MM.1S (cell line): ENCODE measurements at regions not wholly inside any gene's neighbourhood (a gene's known extent, or its start where the extent isn't known, plus 50 kb on each side); places are given as distances from the start of the nearest gene placed in this dataset.
"Not testable (repeated sequence)": the region's sequence is repeated elsewhere in the genome, so short reads cannot be mapped to it uniquely, and the experiment has no call there.

ENCODE experiments used
- DNase-seq: peaks from one replicate; pipeline ENCODE4 v3.0.0-alpha.2; 2015
- H2AFZ ChIP-seq: fragments of 300-600 bp; sonication (generic); 2 replicates; pipeline ENCODE4 v1.6.0; 2016; ENCODE audit warnings: antibody characterized with exemption, low read length
- H3F3A ChIP-seq: fragments of 300-600 bp; sonication (generic); 2 replicates; pipeline ENCODE4 v1.6.1; 2016; ENCODE audit warnings: mild to moderate bottlenecking, antibody characterized with exemption, low read length, moderate library complexity, mixed read lengths; ENCODE audit not compliant: insufficient read depth
- H3K27ac ChIP-seq: fragments of 300-600 bp; sonication (generic); 2 replicates; pipeline ENCODE4 v1.5.1; 2016; ENCODE audit warnings: mild to moderate bottlenecking, low read length
- H3K27me3 ChIP-seq: fragments of 300-600 bp; sonication (generic); replicated peaks from 2 replicates; pipeline ENCODE4 v1.6.0; 2016; ENCODE audit warnings: low read length; ENCODE audit not compliant: insufficient read depth
- H3K36me3 ChIP-seq: fragments of 300-600 bp; sonication (generic); replicated peaks from 2 replicates; pipeline ENCODE4 v1.6.1; 2016; ENCODE audit warnings: mild to moderate bottlenecking, low read length, mixed read lengths; ENCODE audit not compliant: insufficient read depth
- H3K4me1 ChIP-seq: fragments of 300-600 bp; sonication (generic); 2 replicates; pipeline ENCODE4 v1.6.1; 2016; ENCODE audit warnings: low read length, mixed read lengths
- H3K4me2 ChIP-seq: fragments of 300-600 bp; sonication (generic); 2 replicates; pipeline ENCODE4 v1.6.0; 2016; ENCODE audit warnings: low read depth, low read length
- H3K4me3 ChIP-seq: fragments of 300-600 bp; sonication (generic); 2 replicates; pipeline ENCODE4 v1.5.1; 2016; ENCODE audit warnings: low read length, mixed read lengths
- H3K79me2 ChIP-seq: fragments of 300-600 bp; sonication (generic); 2 replicates; pipeline ENCODE4 v1.6.1; 2016; ENCODE audit warnings: mixed run types, low read length, mixed read lengths
- H3K9ac ChIP-seq: fragments of 300-600 bp; sonication (generic); 2 replicates; pipeline ENCODE4 v1.6.1; 2016; ENCODE audit warnings: low read length, mixed read lengths
- H3K9me2 ChIP-seq: fragments of 300-600 bp; sonication (generic); replicated peaks from 2 replicates; pipeline ENCODE4 v1.6.1; 2016; ENCODE audit warnings: mild to moderate bottlenecking, low read length, mixed read lengths; ENCODE audit not compliant: insufficient read depth
- H3K9me3 ChIP-seq: fragments of 300-600 bp; sonication (generic); replicated peaks from 2 replicates; pipeline ENCODE4 v1.6.1; 2016; ENCODE audit warnings: mild to moderate bottlenecking, low read length, mixed read lengths; ENCODE audit not compliant: insufficient read depth
- H4K20me1 ChIP-seq: fragments of 300-600 bp; sonication (generic); 2 replicates; pipeline ENCODE4 v1.6.1; 2016; ENCODE audit warnings: mild to moderate bottlenecking, low read length, moderate library complexity, mixed read lengths; ENCODE audit not compliant: insufficient read depth
- EZH2 ChIP-seq: fragments of 300-600 bp; sonication (generic); optimal IDR thresholded peaks from 2 replicates; pipeline ENCODE3; 2017; ENCODE audit warnings: low read depth, mild to moderate bottlenecking, antibody characterized with exemption, low read length, mixed read lengths
- EZH2phosphoT487 ChIP-seq: fragments of 300-600 bp; sonication (generic); IDR thresholded peaks from 2 replicates; pipeline ENCODE4 v1.6.1; 2018; ENCODE audit warnings: antibody characterized with exemption, low read length
- TF ChIP-seq, protein P1 (sequence below): fragments of 300-600 bp; sonication (generic); IDR thresholded peaks from 2 replicates; pipeline ENCODE4 v1.5.1; 2016; ENCODE audit warnings: antibody characterized with exemption, low read length, mixed read lengths

- no peaks in the 10 kb centered on the region for H3K36me3 ChIP-seq
- no peak overlapping the region for H2AFZ ChIP-seq
- TF ChIP-seq EZH2 (no peak), EZH2phosphoT487 (no peak)
- TF ChIP-seq, protein P1, sequence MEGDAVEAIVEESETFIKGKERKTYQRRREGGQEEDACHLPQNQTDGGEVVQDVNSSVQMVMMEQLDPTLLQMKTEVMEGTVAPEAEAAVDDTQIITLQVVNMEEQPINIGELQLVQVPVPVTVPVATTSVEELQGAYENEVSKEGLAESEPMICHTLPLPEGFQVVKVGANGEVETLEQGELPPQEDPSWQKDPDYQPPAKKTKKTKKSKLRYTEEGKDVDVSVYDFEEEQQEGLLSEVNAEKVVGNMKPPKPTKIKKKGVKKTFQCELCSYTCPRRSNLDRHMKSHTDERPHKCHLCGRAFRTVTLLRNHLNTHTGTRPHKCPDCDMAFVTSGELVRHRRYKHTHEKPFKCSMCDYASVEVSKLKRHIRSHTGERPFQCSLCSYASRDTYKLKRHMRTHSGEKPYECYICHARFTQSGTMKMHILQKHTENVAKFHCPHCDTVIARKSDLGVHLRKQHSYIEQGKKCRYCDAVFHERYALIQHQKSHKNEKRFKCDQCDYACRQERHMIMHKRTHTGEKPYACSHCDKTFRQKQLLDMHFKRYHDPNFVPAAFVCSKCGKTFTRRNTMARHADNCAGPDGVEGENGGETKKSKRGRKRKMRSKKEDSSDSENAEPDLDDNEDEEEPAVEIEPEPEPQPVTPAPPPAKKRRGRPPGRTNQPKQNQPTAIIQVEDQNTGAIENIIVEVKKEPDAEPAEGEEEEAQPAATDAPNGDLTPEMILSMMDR, result no peak
- no peaks in the 10 kb centered on the region for H3K9me2 ChIP-seq
- DNase-seq, result no peak
- H3K27me3 ChIP-seq, result no peaks in the 10 kb centered on the region
- no peak overlapping the region for H3K9ac ChIP-seq
- H3K27ac ChIP-seq, result no peak overlapping the region
- H4K20me1 ChIP-seq, result no peaks in the 10 kb centered on the region
- no peaks in the 10 kb centered on the region for H3F3A ChIP-seq
- H3K4me2 ChIP-seq, result no peak overlapping the region
- H3K4me3 ChIP-seq, result no peak overlapping the region
- no peaks in the 10 kb centered on the region for H3K9me3 ChIP-seq
- no peaks in the 10 kb centered on the region for H3K4me1 ChIP-seq
- H3K79me2 ChIP-seq, result no peaks in the 10 kb centered on the region
These were observed 189.9 kb downstream of the NKX6-1 start for GRCh38 chr4:84309191-84309590.

DNA sequence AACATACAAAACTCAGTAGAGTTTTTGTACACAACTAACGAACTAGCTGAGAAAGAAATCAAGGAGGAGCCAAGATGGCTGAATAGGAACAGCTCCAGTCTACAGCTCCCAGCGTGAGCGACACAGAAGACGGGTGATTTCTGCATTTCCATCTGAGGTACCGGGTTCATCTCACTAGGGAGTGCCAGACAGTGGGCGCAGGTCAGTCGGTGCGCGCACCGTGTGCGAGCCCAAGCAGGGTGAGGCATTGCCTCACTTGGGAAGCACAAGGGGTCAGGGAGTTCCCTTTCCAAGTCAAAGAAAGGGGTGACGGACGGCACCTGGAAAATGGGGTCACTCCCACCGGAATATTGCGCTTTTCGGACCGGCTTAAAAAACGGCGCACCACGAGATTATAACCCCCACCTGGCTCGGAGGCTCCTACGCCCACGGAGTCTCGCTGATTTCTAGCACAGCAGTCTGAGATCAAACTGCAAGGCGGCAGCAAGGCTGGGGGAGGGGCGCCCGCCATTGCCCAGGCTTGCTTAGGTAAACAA, 200.3 kb downstream of the NKX6-1 start:
- H3K9ac ChIP-seq, H3K9me2 ChIP-seq, H3K4me3 ChIP-seq, H3K36me3 ChIP-seq, H3K27ac ChIP-seq, H4K20me1 ChIP-seq, H3K9me3 ChIP-seq, DNase-seq, H3K79me2 ChIP-seq, H2AFZ ChIP-seq, H3K4me1 ChIP-seq, H3F3A ChIP-seq, H3K27me3 ChIP-seq, H3K4me2 ChIP-seq: not testable (repeated sequence)

DNA sequence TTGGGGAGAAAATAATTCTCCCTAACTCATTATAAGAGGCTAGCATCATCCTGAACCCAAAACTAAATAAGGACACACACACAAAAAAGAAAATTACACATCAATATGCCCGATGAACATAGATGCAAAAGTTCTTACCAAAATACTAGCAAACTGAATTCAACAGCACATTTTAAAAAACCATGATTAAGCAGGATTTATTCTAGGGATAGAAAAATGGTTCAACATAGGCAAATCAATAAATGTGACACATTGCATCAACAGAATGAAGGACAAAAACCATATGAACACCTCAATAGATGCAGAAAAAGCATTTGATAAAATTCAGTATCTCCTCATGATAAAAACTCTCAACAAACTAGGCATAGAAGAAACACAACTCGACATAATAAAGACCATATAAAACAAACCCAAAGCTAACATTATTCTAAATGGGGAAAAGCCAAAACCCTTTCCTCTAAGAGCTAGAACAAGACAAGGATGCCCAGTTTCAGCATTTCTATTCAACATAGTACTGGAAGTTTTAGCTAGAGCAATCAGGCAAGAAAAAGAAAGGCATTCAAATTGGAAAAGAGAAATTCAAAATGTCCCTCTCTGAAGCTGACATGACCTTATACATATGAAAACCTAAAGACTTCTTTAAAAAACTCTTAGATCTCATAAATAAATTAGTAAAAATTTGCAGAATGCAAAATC, 200.9 kb downstream of the NKX6-1 start:
- Histone ChIP-seq H3K9me2 (no peaks in the 10 kb centered on the region), H3K4me2 (no peak overlapping the region), H3K4me3 (no peak overlapping the region), H4K20me1 (no peaks in the 10 kb centered on the region), H3K9ac (no peak overlapping the region), H3K9me3 (no peaks in the 10 kb centered on the region), H3K4me1 (no peaks in the 10 kb centered on the region), H2AFZ (no peak overlapping the region), H3F3A (no peaks in the 10 kb centered on the region), H3K36me3 (no peaks in the 10 kb centered on the region), H3K27ac (no peak overlapping the region), H3K27me3 (no peaks in the 10 kb centered on the region), H3K79me2 (no peaks in the 10 kb centered on the region)
- no peak for TF ChIP-seq EZH2phosphoT487
- TF ChIP-seq, protein P1, result no peak
- no peak for TF ChIP-seq EZH2
- no peak for DNase-seq

GRCh38 chr4:84291969-84292368, 207.1 kb downstream of the NKX6-1 start:
- Histone ChIP-seq H3K79me2 (no peaks in the 10 kb centered on the region), H3K9ac (no peak overlapping the region), H2AFZ (no peak overlapping the region), H4K20me1 (no peaks in the 10 kb centered on the region), H3K4me1 (no peaks in the 10 kb centered on the region), H3K9me2 (no peaks in the 10 kb centered on the region), H3K4me3 (no peak overlapping the region), H3K4me2 (no peak overlapping the region), H3F3A (no peaks in the 10 kb centered on the region), H3K9me3 (no peaks in the 10 kb centered on the region), H3K27me3 (no peaks in the 10 kb centered on the region), H3K36me3 (no peaks in the 10 kb centered on the region), H3K27ac (no peak overlapping the region)
- DNase-seq, result no peak
- TF ChIP-seq EZH2phosphoT487 (no peak), EZH2 (no peak)
- TF ChIP-seq, protein P1, result no peak
